CD4-positive, alpha-beta memory T cell (primary cell): ENCODE measurements at regions not wholly inside any gene's neighbourhood (a gene's known extent, or its start where the extent isn't known, plus 50 kb on each side); places are given as distances from the start of the nearest gene placed in this dataset. TPM values are rescaled to one million over a fixed set of nuclear protein-coding genes. Genes with fewer than 3 reads are reported as not detected.
A peak's percentile ranks its signal among the peaks of the same experiment; 100 is the strongest.

Experiments
- CTCF ChIA-PET: fragments of 350-600 bp; sonication (Branson Sonifier 250); formaldehyde crosslinking; loops from one replicate; lab custom pipeline; 2021; ENCODE audit warnings: inconsistent platforms; ENCODE audit not compliant: partially characterized antibody; lab: Charles Lee
- POLR2A ChIA-PET: fragments of 350-600 bp; sonication (Branson Sonifier 250); formaldehyde crosslinking; loops from one replicate; lab custom pipeline; 2021; ENCODE audit not compliant: partially characterized antibody; lab: Charles Lee
- DNase-seq, 5 donors: peaks; one replicate each; pipeline versions ENCODE4 v3.0.0 to v3.0.0-alpha.2; 2020 to 2022; ENCODE audit warnings: mixed read lengths in 1 of 5
- H3K27ac ChIP-seq: one replicate; pipeline ENCODE4 v1.7.0; 2013; ENCODE audit warnings: low read depth, low read length
- H3K27me3 ChIP-seq: 2 replicates; pipeline ENCODE4 v1.7.0; 2013; ENCODE audit warnings: mild to moderate bottlenecking, low read length, moderate library complexity; ENCODE audit not compliant: insufficient read depth
- H3K36me3 ChIP-seq: 2 replicates; pipeline ENCODE4 v1.7.0; 2013; ENCODE audit warnings: mild to moderate bottlenecking, low read length, moderate library complexity; ENCODE audit not compliant: insufficient read depth
- H3K4me1 ChIP-seq: 2 replicates; pipeline ENCODE4 v1.7.0; 2013; ENCODE audit warnings: mild to moderate bottlenecking, low read length, moderate library complexity; ENCODE audit not compliant: insufficient read depth
- H3K4me3 ChIP-seq, 2 donors: one replicate each; pipeline ENCODE4 v1.7.0; 2013; ENCODE audit warnings: low read length in 2 of 2, mild to moderate bottlenecking in 1 of 2
- H3K9me3 ChIP-seq, 2 donors: one replicate each; pipeline ENCODE4 v1.7.0; 2013; ENCODE audit warnings: low read length in 2 of 2, control low read depth in 1 of 2; ENCODE audit not compliant: control insufficient read depth in 1 of 2
- H3K27ac Mint-ChIP-seq, 7 donors: one replicate each; pipeline ENCODE4 v1.8.0; 2020 to 2021; ENCODE audit warnings: mixed read lengths in 7 of 7, mild to moderate bottlenecking in 6 of 7, inconsistent platforms in 3 of 7, moderate library complexity in 3 of 7
- H3K27me3 Mint-ChIP-seq, 2 donors: one replicate each; pipeline ENCODE4 v1.8.0; 2020 to 2021; ENCODE audit warnings: mixed read lengths in 2 of 2
- H3K36me3 Mint-ChIP-seq, 2 donors: one replicate each; pipeline ENCODE4 v1.8.0; 2020 to 2021; ENCODE audit warnings: mixed read lengths in 2 of 2, inconsistent platforms in 1 of 2, mild to moderate bottlenecking in 1 of 2
- H3K4me1 Mint-ChIP-seq, 4 donors: one replicate each; pipeline ENCODE4 v1.8.0; 2020 to 2021; ENCODE audit warnings: mixed read lengths in 4 of 4, mild to moderate bottlenecking in 1 of 4
- H3K4me3 Mint-ChIP-seq, 8 donors: one replicate each; pipeline ENCODE4 v1.8.0; 2020 to 2021; ENCODE audit warnings: mixed read lengths in 8 of 8, mild to moderate bottlenecking in 7 of 8, moderate library complexity in 6 of 8, inconsistent platforms in 3 of 8
- H3K9me3 Mint-ChIP-seq, 8 donors: one replicate each; pipeline ENCODE4 v1.8.0; 2020 to 2021; ENCODE audit warnings: mixed read lengths in 8 of 8, mild to moderate bottlenecking in 5 of 8, inconsistent platforms in 3 of 8, moderate library complexity in 1 of 8
- intact Hi-C: fragments of 100-400 bp; cut with micrococcal nuclease; formaldehyde crosslinking; loops from one replicate; pipeline ENCODE4 v1.15.1; 2023
- microRNA-seq: library from miRNA; unstranded; fragments of <30 nt; microRNA quantifications from one replicate; pipeline ENCODE4 v1.2.0, GENCODE V29; 2021; ENCODE audit warnings: borderline replicate concordance, borderline number of aligned reads, borderline microRNAs expressed, mixed read lengths

GRCh38 chr20:25750765-25751696 lies 54.4 kb upstream of the ZNF337 start:
- no peaks in the 10 kb centered on the region for H3K36me3 Mint-ChIP-seq
- Histone ChIP-seq H3K4me1 (peaks cover 14% of the 10 kb centered on the region), H3K4me3 (peak overlapping the region; percentile 47 to 54), H3K36me3 (no peaks in the 10 kb centered on the region), H3K27me3 (no peaks in the 10 kb centered on the region), H3K27ac (peak overlapping the region; percentile 28), H3K9me3 (no peaks in the 10 kb centered on the region)
- ChIA-PET POLR2A (interaction anchor here (0.6 to 1.3 kb wide), 2 partner anchors 9 to 12 kb away, joined by 3 to 5 read pairs; no protein-coding TSS in a partner anchor), CTCF (no interaction called here)
- peak; percentile 26 to 72 (median 44) for DNase-seq
- H3K27me3 Mint-ChIP-seq = no peaks in the 10 kb centered on the region
- intact Hi-C loops = loop anchor here (1.0 kb wide), 2 partner anchors 32 to 55 kb away; partner anchors contain the start of gene ZNF337
- no peaks in the 10 kb centered on the region for H3K9me3 Mint-ChIP-seq
- peak overlapping the region; percentile 76 to 92 (median 88) for H3K4me3 Mint-ChIP-seq
- peak overlapping the region; percentile 60 to 90 (median 84) for H3K27ac Mint-ChIP-seq
- H3K4me1 Mint-ChIP-seq = peaks cover 3 to 31% (median 13%) of the 10 kb centered on the region in 4 donors

DNA sequence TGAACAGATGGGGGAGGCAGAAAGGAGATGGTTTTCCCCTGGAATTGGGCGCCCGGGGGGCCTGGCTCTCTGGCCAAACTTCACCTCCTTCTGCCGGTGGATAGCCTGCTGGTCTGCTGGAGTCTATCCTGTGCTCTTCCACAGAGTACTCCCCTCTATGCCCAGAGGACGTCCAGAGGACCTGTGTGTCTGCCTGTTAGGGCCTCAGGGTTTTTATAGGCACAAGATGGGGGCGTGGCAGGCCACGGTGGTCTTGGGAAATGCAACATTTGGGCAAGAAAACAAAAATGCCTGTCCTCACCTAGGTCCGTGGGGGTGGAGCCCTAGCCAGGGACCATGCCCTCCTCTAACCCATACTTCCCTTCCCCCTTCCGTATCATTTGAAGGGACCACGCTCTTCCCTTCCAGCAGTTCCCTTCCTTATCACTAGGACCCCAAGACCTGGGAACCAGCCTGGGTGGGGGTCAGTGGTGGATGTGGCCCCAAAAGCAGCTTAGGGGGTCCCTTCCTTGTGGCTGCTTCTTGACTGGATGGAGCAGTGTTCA lies 53.6 kb upstream of the ZNF337 start:
- H3K36me3 ChIP-seq = no peaks in the 10 kb centered on the region
- no peaks in the 10 kb centered on the region for H3K9me3 ChIP-seq
- Mint-ChIP-seq H3K9me3 (no peaks in the 10 kb centered on the region), H3K36me3 (no peaks in the 10 kb centered on the region), H3K4me1 (peaks cover 3 to 31% (median 13%) of the 10 kb centered on the region in 4 donors), H3K27ac (peak overlapping the region in 5 of 7 donors; percentile 32 to 90 (median 73)), H3K27me3 (no peaks in the 10 kb centered on the region), H3K4me3 (peak overlapping the region in 7 of 8 donors; percentile 81 to 92 (median 88))
- DNase-seq = no peak
- CTCF ChIA-PET = no interaction called here
- peak overlapping the region; percentile 24 for H3K27ac ChIP-seq
- H3K27me3 ChIP-seq = no peaks in the 10 kb centered on the region
- intact Hi-C loops = no loop called here
- POLR2A ChIA-PET = interaction anchor here (1.3 kb wide), 1 partner anchor 8 kb away, joined by 5 read pairs; no protein-coding TSS in a partner anchor
- peak overlapping the region; percentile 47 to 54 for H3K4me3 ChIP-seq
- H3K4me1 ChIP-seq = peaks cover 14% of the 10 kb centered on the region

DNA sequence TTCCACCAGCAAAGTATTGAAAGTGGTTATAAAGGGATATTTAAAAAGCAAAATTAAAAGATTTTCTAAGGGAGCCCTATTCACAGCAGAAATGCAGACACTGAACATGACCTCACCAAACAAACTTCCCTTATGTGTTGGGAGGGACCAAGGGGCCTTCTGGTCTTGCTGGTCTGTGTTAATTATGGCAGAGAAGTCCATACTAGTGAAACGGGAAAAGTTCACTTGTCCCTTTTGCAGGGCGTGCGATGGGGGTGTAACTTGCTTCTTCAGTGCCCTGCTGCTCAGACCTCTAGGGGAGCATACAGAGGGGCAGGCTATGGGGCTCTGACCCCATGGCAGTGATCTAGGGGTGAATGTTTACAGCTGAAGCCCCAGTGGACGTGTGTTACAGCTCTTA lies 53.0 kb upstream of the ZNF337 start:
- no peak for DNase-seq
- ChIA-PET CTCF (no interaction called here), POLR2A (no interaction called here)
- Mint-ChIP-seq H3K27ac (no peak overlapping the region), H3K36me3 (no peaks in the 10 kb centered on the region), H3K9me3 (no peaks in the 10 kb centered on the region), H3K27me3 (no peaks in the 10 kb centered on the region), H3K4me3 (peak overlapping the region in 1 of 8 donors; percentile 39), H3K4me1 (peaks cover 3 to 31% (median 13%) of the 10 kb centered on the region in 4 donors)
- H3K27ac ChIP-seq = no peak overlapping the region
- H3K27me3 ChIP-seq = no peaks in the 10 kb centered on the region
- intact Hi-C loops = no loop called here
- peaks cover 14% of the 10 kb centered on the region for H3K4me1 ChIP-seq
- no peaks in the 10 kb centered on the region for H3K9me3 ChIP-seq
- H3K4me3 ChIP-seq = no peak overlapping the region
- H3K36me3 ChIP-seq = no peaks in the 10 kb centered on the region

Small RNAs in the stretch of these regions (microRNA-seq; reads per million reads assigned to microRNA genes)
- gene MIR663A = not detected
